Trophoblast cell (in vitro differentiated cells and primary cell): ENCODE measurements at regions not wholly inside any gene's neighbourhood (a gene's known extent, or its start where the extent isn't known, plus 50 kb on each side); places are given as distances from the start of the nearest gene placed in this dataset.

Source experiments
- DNase-seq, 2 donors: peaks; one replicate each; pipeline ENCODE4 v3.0.0-alpha.2; 2016
- H2AFZ ChIP-seq: 2 replicates; pipeline ENCODE4 v1.6.1; 2013; ENCODE audit warnings: low read length, moderate library complexity, mild to moderate bottlenecking; ENCODE audit not compliant: insufficient read depth, poor library complexity
- H2AK5ac ChIP-seq: 2 replicates; pipeline ENCODE4 v1.6.1; 2013; ENCODE audit warnings: mild to moderate bottlenecking, low read length
- H2BK120ac ChIP-seq: 2 replicates; pipeline ENCODE4 v1.6.1; 2013; ENCODE audit warnings: low read length, mild to moderate bottlenecking, moderate library complexity; ENCODE audit not compliant: insufficient read depth, poor library complexity
- H2BK12ac ChIP-seq: 2 replicates; pipeline ENCODE4 v1.6.1; 2013; ENCODE audit warnings: mild to moderate bottlenecking, low read length, moderate library complexity
- H2BK5ac ChIP-seq: 2 replicates; pipeline ENCODE4 v1.6.1; 2013; ENCODE audit warnings: low read length, low read depth, moderate library complexity, mild to moderate bottlenecking; ENCODE audit not compliant: poor library complexity
- H3K14ac ChIP-seq: 2 replicates; pipeline ENCODE4 v1.6.1; 2013; ENCODE audit warnings: mild to moderate bottlenecking, low read length
- H3K18ac ChIP-seq: 2 replicates; pipeline ENCODE4 v1.6.1; 2013; ENCODE audit warnings: mild to moderate bottlenecking, low read length
- H3K23ac ChIP-seq: 2 replicates; pipeline ENCODE4 v1.6.1; 2013; ENCODE audit warnings: low read length
- H3K27ac ChIP-seq: 2 replicates; pipeline ENCODE4 v1.5.1; 2013; ENCODE audit warnings: low read depth, mild to moderate bottlenecking, inconsistent platforms, low read length, moderate library complexity
- H3K27me3 ChIP-seq: 2 replicates; pipeline ENCODE4 v1.6.1; 2013; ENCODE audit warnings: inconsistent platforms, mild to moderate bottlenecking, low read length, moderate library complexity; ENCODE audit not compliant: insufficient read depth
- H3K36me3 ChIP-seq, 2 experiments: 1 replicate in 1 of 2; 2 replicates in 1 of 2; pipeline ENCODE4 v1.6.1; 2013; ENCODE audit warnings: low read length in 2 of 2, mild to moderate bottlenecking in 2 of 2, moderate library complexity in 1 of 2; ENCODE audit not compliant: insufficient read depth in 2 of 2, control insufficient read depth in 1 of 2
- H3K4ac ChIP-seq: 2 replicates; pipeline ENCODE4 v1.6.1; 2013; ENCODE audit warnings: low read depth, mild to moderate bottlenecking, low read length, moderate library complexity
- H3K4me1 ChIP-seq, 2 experiments: 1 replicate in 1 of 2; 2 replicates in 1 of 2; pipeline ENCODE4 v1.6.1; 2013; ENCODE audit warnings: low read length in 2 of 2, mild to moderate bottlenecking in 2 of 2, moderate library complexity in 1 of 2; ENCODE audit not compliant: insufficient read depth in 2 of 2, control insufficient read depth in 1 of 2
- H3K4me2 ChIP-seq: 2 replicates; pipeline ENCODE4 v1.6.1; 2013; ENCODE audit warnings: inconsistent platforms, mild to moderate bottlenecking, low read length, moderate library complexity
- H3K4me3 ChIP-seq: 2 replicates; pipeline ENCODE4 v1.5.1; 2013; ENCODE audit warnings: mild to moderate bottlenecking, low read depth, low read length, inconsistent platforms
- H3K79me1 ChIP-seq: one replicate; pipeline ENCODE4 v1.6.1; 2013; ENCODE audit warnings: low read length
- H3K79me2 ChIP-seq: 2 replicates; pipeline ENCODE4 v1.6.1; 2013; ENCODE audit warnings: low read length, mild to moderate bottlenecking; ENCODE audit not compliant: control insufficient read depth, insufficient read depth, poor library complexity
- H3K9ac ChIP-seq: 2 replicates; pipeline ENCODE4 v1.6.1; 2013; ENCODE audit warnings: mild to moderate bottlenecking, low read length
- H3K9me3 ChIP-seq: 2 replicates; pipeline ENCODE4 v1.6.1; 2013; ENCODE audit warnings: low read depth, mild to moderate bottlenecking, control low read depth, inconsistent platforms, low read length; ENCODE audit not compliant: insufficient read depth
- H4K12ac ChIP-seq: 2 replicates; pipeline ENCODE4 v1.6.1; 2013; ENCODE audit warnings: low read depth, mild to moderate bottlenecking, low read length, moderate library complexity
- H4K8ac ChIP-seq: 2 replicates; pipeline ENCODE4 v1.6.1; 2013; ENCODE audit warnings: low read depth, mild to moderate bottlenecking, low read length, moderate library complexity
- H4K91ac ChIP-seq: one replicate; pipeline ENCODE4 v1.6.1; 2013; ENCODE audit warnings: low read depth, mild to moderate bottlenecking, low read length, moderate library complexity
- WGBS: extraction: QIAGEN DNeasy Blood & Tissue Kit; methylation state at CpG from one replicate; pipeline ENCODE4 v1.1.7; 2013; ENCODE audit warnings: missing lambda C conversion rate; ENCODE audit not compliant: insufficient read length, insufficient coverage; ENCODE audit errors: extremely low coverage; 5-methylcytosine and 5-hydroxymethylcytosine counted together

- H2AK5ac ChIP-seq: no peak overlapping the region
- no peak overlapping the region for H3K14ac ChIP-seq
- no peak overlapping the region for H4K8ac ChIP-seq
- no peaks in the 10 kb centered on the region for H3K79me2 ChIP-seq
- WGBS: no CpG with 5 or more reads among the region's 2 CpGs
- H4K91ac ChIP-seq: no peak overlapping the region
- no peaks in the 10 kb centered on the region for H3K9me3 ChIP-seq
- no peak overlapping the region for H3K9ac ChIP-seq
- H3K4me2 ChIP-seq: no peak overlapping the region
- H3K18ac ChIP-seq: no peak overlapping the region
- H3K4ac ChIP-seq: no peak overlapping the region
- no peak overlapping the region for H3K4me3 ChIP-seq
- no peaks in the 10 kb centered on the region for H3K27me3 ChIP-seq
- no peak overlapping the region for H4K12ac ChIP-seq
- H3K27ac ChIP-seq: no peak overlapping the region
- peaks cover 1 to 2% of the 10 kb centered on the region in 2 experiments for H3K36me3 ChIP-seq
- no peaks in the 10 kb centered on the region for H3K4me1 ChIP-seq
- H2BK5ac ChIP-seq: no peak overlapping the region
- no peak for DNase-seq
- no peak overlapping the region for H2BK12ac ChIP-seq
- H3K79me1 ChIP-seq: no peaks in the 10 kb centered on the region
- H2AFZ ChIP-seq: no peak overlapping the region
- no peak overlapping the region for H3K23ac ChIP-seq
- H2BK120ac ChIP-seq: no peak overlapping the region
These were observed 97.3 kb upstream of the ROPN1 start for GRCh38 chr3:124089214-124089613.

GRCh38 chr3:124091716-124092115 lies 99.8 kb upstream of the ROPN1 start:
- H3K18ac ChIP-seq: no peak overlapping the region
- H3K79me1 ChIP-seq: no peaks in the 10 kb centered on the region
- H2BK5ac ChIP-seq: no peak overlapping the region
- H3K4me3 ChIP-seq: no peak overlapping the region
- no peak overlapping the region for H3K4ac ChIP-seq
- DNase-seq: no peak
- H3K27me3 ChIP-seq: no peaks in the 10 kb centered on the region
- no peaks in the 10 kb centered on the region for H3K79me2 ChIP-seq
- no peak overlapping the region for H3K23ac ChIP-seq
- no peak overlapping the region for H3K14ac ChIP-seq
- no peak overlapping the region for H3K4me2 ChIP-seq
- no peak overlapping the region for H3K9ac ChIP-seq
- no peak overlapping the region for H4K8ac ChIP-seq
- peaks cover 2 to 3% of the 10 kb centered on the region in 2 experiments for H3K36me3 ChIP-seq
- H3K27ac ChIP-seq: no peak overlapping the region
- no peak overlapping the region for H2BK12ac ChIP-seq
- H2AFZ ChIP-seq: no peak overlapping the region
- no peak overlapping the region for H4K12ac ChIP-seq
- no CpG with 5 or more reads among the region's 1 CpG for WGBS
- no peak overlapping the region for H2BK120ac ChIP-seq
- H3K9me3 ChIP-seq: no peaks in the 10 kb centered on the region
- H4K91ac ChIP-seq: no peak overlapping the region
- no peaks in the 10 kb centered on the region for H3K4me1 ChIP-seq
- no peak overlapping the region for H2AK5ac ChIP-seq

- Histone ChIP-seq H3K4me3 (no peak overlapping the region), H3K4me1 (no peaks in the 10 kb centered on the region), H2BK12ac (no peak overlapping the region), H2BK5ac (no peak overlapping the region), H3K18ac (no peak overlapping the region), H3K36me3 (peaks cover 0 to 3% of the 10 kb centered on the region in 2 experiments), H3K79me1 (no peaks in the 10 kb centered on the region), H3K4me2 (no peak overlapping the region), H2AFZ (no peak overlapping the region), H3K79me2 (no peaks in the 10 kb centered on the region), H3K23ac (no peak overlapping the region), H3K4ac (no peak overlapping the region), H3K27ac (no peak overlapping the region), H4K8ac (no peak overlapping the region), H2AK5ac (no peak overlapping the region), H3K14ac (no peak overlapping the region), H3K27me3 (no peaks in the 10 kb centered on the region), H3K9me3 (no peaks in the 10 kb centered on the region), H3K9ac (no peak overlapping the region), H2BK120ac (no peak overlapping the region), H4K91ac (no peak overlapping the region), H4K12ac (no peak overlapping the region)
- WGBS: no CpG with 5 or more reads among the region's 8 CpGs
- DNase-seq: no peak
These were observed 100.9 kb upstream of the ROPN1 start for GRCh38 chr3:124092811-124093210.

GRCh38 chr3:124094496-124094895 lies 102.6 kb upstream of the ROPN1 start:
- Histone ChIP-seq H2BK120ac (no peak overlapping the region), H3K79me2 (no peaks in the 10 kb centered on the region)

More at GRCh38 chr3:124094496-124094895, 102.6 kb upstream of the ROPN1 start:
- no peak overlapping the region for H3K4me2 ChIP-seq
- no peak overlapping the region for H3K4ac ChIP-seq
- no peak for DNase-seq
- no peak overlapping the region for H4K91ac ChIP-seq
- H3K36me3 ChIP-seq: peaks cover 0 to 3% of the 10 kb centered on the region in 2 experiments
- H3K9me3 ChIP-seq: no peaks in the 10 kb centered on the region
- no peak overlapping the region for H3K9ac ChIP-seq
- no peak overlapping the region for H4K12ac ChIP-seq
- H2AFZ ChIP-seq: no peak overlapping the region
- no peaks in the 10 kb centered on the region for H3K79me1 ChIP-seq
- H3K4me1 ChIP-seq: no peaks in the 10 kb centered on the region
- no peak overlapping the region for H3K18ac ChIP-seq
- no peak overlapping the region for H2BK12ac ChIP-seq
- H4K8ac ChIP-seq: no peak overlapping the region
- H3K27ac ChIP-seq: no peak overlapping the region
- no peak overlapping the region for H3K14ac ChIP-seq
- H3K4me3 ChIP-seq: no peak overlapping the region
- H2AK5ac ChIP-seq: no peak overlapping the region
- no peaks in the 10 kb centered on the region for H3K27me3 ChIP-seq
- no peak overlapping the region for H3K23ac ChIP-seq
- no peak overlapping the region for H2BK5ac ChIP-seq
- no CpG with 5 or more reads among the region's 20 CpGs for WGBS
